ENCODE measurements at regions not wholly inside any gene's neighbourhood (a gene's known extent, or its start where the extent isn't known, plus 50 kb on each side); places are given as distances from the start of the nearest gene placed in this dataset.

GRCh38 chr5:73381590-73382400 lies 66.8 kb downstream of the FOXD1 start:
- H3K4me3 ChIP-seq (ENCODE audit: low read depth, low read length): no peak overlapping the region
- DNase-seq (ENCODE audit: low read depth): no peak
- no peak for TF ChIP-seq CTCF (IDR thresholded peaks at IDR 0.05; ENCODE audit: insufficient read depth, low read length)

- no peak for TF ChIP-seq CTCF (IDR thresholded peaks at IDR 0.05; ENCODE audit: insufficient read depth, low read length)
- H3K4me3 ChIP-seq (ENCODE audit: low read depth, low read length): no peak overlapping the region
- DNase-seq (ENCODE audit: low read depth): no peak
Observed at GRCh38 chr5:73380710-73381589, 67.6 kb downstream of the FOXD1 start.

- TF ChIP-seq CTCF (IDR thresholded peaks at IDR 0.05; ENCODE audit: insufficient read depth, low read length): no peak
- H3K4me3 ChIP-seq (ENCODE audit: low read depth, low read length): no peak overlapping the region
- no peak for DNase-seq (ENCODE audit: low read depth)
Observed at GRCh38 chr5:73380041-73380440, 68.5 kb downstream of the FOXD1 start.

- TF ChIP-seq CTCF (IDR thresholded peaks at IDR 0.05; ENCODE audit: insufficient read depth, low read length): no peak
- no peak for DNase-seq (ENCODE audit: low read depth)
- H3K4me3 ChIP-seq (ENCODE audit: low read depth, low read length): no peak overlapping the region
Observed at GRCh38 chr5:73379435-73379834, 69.1 kb downstream of the FOXD1 start.

- no peak for DNase-seq (ENCODE audit: low read depth)
- TF ChIP-seq CTCF (IDR thresholded peaks at IDR 0.05; ENCODE audit: insufficient read depth, low read length): no peak
- no peak overlapping the region for H3K4me3 ChIP-seq (ENCODE audit: low read depth, low read length)
Observed at GRCh38 chr5:73378765-73379164, 69.8 kb downstream of the FOXD1 start.

- no peak for DNase-seq (ENCODE audit: low read depth)
- TF ChIP-seq CTCF (IDR thresholded peaks at IDR 0.05; ENCODE audit: insufficient read depth, low read length): no peak
- H3K4me3 ChIP-seq (ENCODE audit: low read depth, low read length): no peak overlapping the region
Observed at GRCh38 chr5:73378070-73378469, 70.5 kb downstream of the FOXD1 start.

Data from fibroblast of the aortic adventitia (primary cell).